Activated B cell treated with CpG ODN at 0.5 μM for 24 hours (primary cell): ENCODE measurements at regions not wholly inside any gene's neighbourhood (a gene's known extent, or its start where the extent isn't known, plus 50 kb on each side); places are given as distances from the start of the nearest gene placed in this dataset.

ENCODE experiments used
- ATAC-seq: fragments of 200-7000 bp; cut with Tn5 transposase; one replicate; pipeline ENCODE4 v1.10.0; 2021; ENCODE audit warnings: low read depth, mild to moderate bottlenecking, moderate library complexity
- CTCF ChIA-PET: fragments of 350-600 bp; sonication (Branson Sonifier 250); formaldehyde crosslinking; loops from one replicate; lab custom pipeline; 2021; ENCODE audit warnings: antibody characterized with exemption; lab: Charles Lee
- POLR2A ChIA-PET: fragments of 350-600 bp; sonication (Branson Sonifier 250); formaldehyde crosslinking; loops from one replicate; lab custom pipeline; 2021; ENCODE audit warnings: antibody characterized with exemption; lab: Charles Lee
- DNase-seq: peaks from one replicate; pipeline ENCODE4 v3.0.0; 2022
- H3K27ac Mint-ChIP-seq: one replicate; pipeline ENCODE4 v1.8.0; 2020; ENCODE audit warnings: mixed read lengths
- H3K27me3 Mint-ChIP-seq: one replicate; pipeline ENCODE4 v1.8.0; 2021; ENCODE audit warnings: mixed read lengths
- H3K36me3 Mint-ChIP-seq: one replicate; pipeline ENCODE4 v1.8.0; 2021; ENCODE audit warnings: low read depth, mixed read lengths
- H3K4me1 Mint-ChIP-seq: one replicate; pipeline ENCODE4 v1.8.0; 2021; ENCODE audit warnings: mixed read lengths
- H3K4me3 Mint-ChIP-seq: one replicate; pipeline ENCODE4 v1.8.0; 2020; ENCODE audit warnings: mild to moderate bottlenecking, mixed read lengths
- H3K9me3 Mint-ChIP-seq: one replicate; pipeline ENCODE4 v1.8.0; 2020; ENCODE audit warnings: mixed read lengths
- intact Hi-C: fragments of 100-400 bp; cut with micrococcal nuclease; formaldehyde crosslinking; loops from one replicate; pipeline ENCODE4 v1.15.1; 2024
- TF ChIP-seq, protein P1 (sequence below): fragments of 200-600 bp; IDR thresholded peaks from one replicate; pipeline ENCODE4 v1.8.0; 2022; ENCODE audit warnings: antibody characterized with exemption, mild to moderate bottlenecking

DNA sequence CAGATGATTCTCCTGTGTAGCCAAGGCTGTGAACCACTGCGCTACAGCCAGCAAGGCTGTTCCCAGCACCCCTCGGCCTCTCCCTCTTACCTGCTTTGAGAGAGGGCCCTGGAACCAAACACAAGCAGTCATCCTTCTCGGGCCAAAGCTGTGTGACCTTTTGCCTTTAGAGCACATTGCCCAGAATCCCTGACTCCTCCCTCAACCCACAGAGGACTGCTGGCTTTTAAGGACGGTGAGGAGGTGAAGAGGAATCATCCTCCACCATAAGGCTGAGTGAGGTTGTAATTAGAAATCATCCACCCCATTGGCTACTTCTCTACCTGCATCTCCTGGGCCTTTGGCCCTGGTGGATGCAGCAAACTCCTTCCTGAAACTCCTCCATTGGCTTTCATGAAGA lies 93.6 kb upstream of the PJA1 start:
- no peaks in the 10 kb centered on the region for H3K36me3 Mint-ChIP-seq
- TF ChIP-seq, protein P1, sequence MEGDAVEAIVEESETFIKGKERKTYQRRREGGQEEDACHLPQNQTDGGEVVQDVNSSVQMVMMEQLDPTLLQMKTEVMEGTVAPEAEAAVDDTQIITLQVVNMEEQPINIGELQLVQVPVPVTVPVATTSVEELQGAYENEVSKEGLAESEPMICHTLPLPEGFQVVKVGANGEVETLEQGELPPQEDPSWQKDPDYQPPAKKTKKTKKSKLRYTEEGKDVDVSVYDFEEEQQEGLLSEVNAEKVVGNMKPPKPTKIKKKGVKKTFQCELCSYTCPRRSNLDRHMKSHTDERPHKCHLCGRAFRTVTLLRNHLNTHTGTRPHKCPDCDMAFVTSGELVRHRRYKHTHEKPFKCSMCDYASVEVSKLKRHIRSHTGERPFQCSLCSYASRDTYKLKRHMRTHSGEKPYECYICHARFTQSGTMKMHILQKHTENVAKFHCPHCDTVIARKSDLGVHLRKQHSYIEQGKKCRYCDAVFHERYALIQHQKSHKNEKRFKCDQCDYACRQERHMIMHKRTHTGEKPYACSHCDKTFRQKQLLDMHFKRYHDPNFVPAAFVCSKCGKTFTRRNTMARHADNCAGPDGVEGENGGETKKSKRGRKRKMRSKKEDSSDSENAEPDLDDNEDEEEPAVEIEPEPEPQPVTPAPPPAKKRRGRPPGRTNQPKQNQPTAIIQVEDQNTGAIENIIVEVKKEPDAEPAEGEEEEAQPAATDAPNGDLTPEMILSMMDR, result no peak
- H3K4me1 Mint-ChIP-seq, result no peaks in the 10 kb centered on the region
- ChIA-PET POLR2A (no interaction called here), CTCF (no interaction called here)
- no peak overlapping the region for H3K4me3 Mint-ChIP-seq
- peaks cover 10% of the 10 kb centered on the region for H3K27me3 Mint-ChIP-seq
- no peaks in the 10 kb centered on the region for H3K9me3 Mint-ChIP-seq
- ATAC-seq, result no peak
- H3K27ac Mint-ChIP-seq, result no peak overlapping the region
- no peak for DNase-seq
- intact Hi-C loops, result no loop called here

DNA sequence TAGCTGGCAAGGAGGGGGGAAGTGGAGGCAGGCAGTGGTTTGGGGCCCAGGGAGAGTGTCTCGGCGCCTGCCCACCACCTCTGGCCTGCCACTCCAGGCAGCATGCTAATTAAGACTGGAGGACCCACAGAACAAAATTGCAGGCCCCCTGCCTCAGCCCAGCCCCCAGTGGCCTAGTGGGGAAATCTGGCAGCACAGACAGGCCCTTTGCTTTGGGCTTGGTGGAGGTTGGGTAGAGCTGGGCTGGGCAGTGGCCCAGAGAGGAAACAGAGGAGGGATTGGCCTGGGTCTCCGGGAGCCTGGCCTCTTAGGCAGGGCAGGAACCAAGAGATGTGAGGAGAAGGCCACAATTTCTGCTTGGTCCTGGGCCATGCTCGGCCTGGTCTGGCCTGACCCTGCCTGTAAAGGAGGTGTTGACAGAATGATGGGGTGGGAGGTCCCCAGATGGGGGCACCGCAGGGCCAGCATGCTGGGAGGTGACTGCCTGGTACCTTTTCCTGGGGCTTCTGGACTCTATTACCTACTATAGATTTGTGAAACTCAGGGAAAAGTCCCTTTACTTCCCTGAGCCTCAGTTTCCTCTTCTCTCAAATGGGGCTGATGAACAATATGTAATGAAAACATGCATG lies 92.4 kb upstream of the PJA1 start:
- Mint-ChIP-seq H3K4me3 (no peak overlapping the region), H3K4me1 (no peaks in the 10 kb centered on the region), H3K27me3 (peaks cover under 1% of the 10 kb centered on the region), H3K27ac (no peak overlapping the region), H3K36me3 (no peaks in the 10 kb centered on the region), H3K9me3 (no peaks in the 10 kb centered on the region)
- CTCF ChIA-PET, result no interaction called here
- intact Hi-C loops, result no loop called here
- POLR2A ChIA-PET, result no interaction called here
- TF ChIP-seq, protein P1, result no peak
- ATAC-seq (no peak), DNase-seq (no peak)

DNA sequence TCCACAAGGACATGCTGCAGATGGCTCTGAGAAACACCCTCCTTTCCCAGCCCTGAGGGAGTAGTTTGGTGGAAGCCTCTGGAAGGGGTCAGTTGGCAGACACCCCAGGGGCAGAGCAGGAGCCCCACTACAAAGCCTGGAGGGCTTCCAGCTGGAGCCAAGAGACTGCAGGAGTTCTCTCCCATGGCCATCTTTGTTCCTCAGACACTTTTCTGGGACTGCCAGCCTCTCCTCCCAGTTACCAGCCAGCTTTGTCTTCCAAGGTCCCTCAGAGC lies 91.0 kb upstream of the PJA1 start:
- Mint-ChIP-seq H3K4me1 (no peaks in the 10 kb centered on the region), H3K9me3 (no peaks in the 10 kb centered on the region), H3K27ac (no peak overlapping the region), H3K27me3 (no peaks in the 10 kb centered on the region), H3K36me3 (no peaks in the 10 kb centered on the region), H3K4me3 (no peak overlapping the region)
- ChIA-PET POLR2A (no interaction called here), CTCF (no interaction called here)
- no peak for ATAC-seq
- intact Hi-C loops, result no loop called here
- DNase-seq, result no peak
- TF ChIP-seq, protein P1, result no peak

DNA sequence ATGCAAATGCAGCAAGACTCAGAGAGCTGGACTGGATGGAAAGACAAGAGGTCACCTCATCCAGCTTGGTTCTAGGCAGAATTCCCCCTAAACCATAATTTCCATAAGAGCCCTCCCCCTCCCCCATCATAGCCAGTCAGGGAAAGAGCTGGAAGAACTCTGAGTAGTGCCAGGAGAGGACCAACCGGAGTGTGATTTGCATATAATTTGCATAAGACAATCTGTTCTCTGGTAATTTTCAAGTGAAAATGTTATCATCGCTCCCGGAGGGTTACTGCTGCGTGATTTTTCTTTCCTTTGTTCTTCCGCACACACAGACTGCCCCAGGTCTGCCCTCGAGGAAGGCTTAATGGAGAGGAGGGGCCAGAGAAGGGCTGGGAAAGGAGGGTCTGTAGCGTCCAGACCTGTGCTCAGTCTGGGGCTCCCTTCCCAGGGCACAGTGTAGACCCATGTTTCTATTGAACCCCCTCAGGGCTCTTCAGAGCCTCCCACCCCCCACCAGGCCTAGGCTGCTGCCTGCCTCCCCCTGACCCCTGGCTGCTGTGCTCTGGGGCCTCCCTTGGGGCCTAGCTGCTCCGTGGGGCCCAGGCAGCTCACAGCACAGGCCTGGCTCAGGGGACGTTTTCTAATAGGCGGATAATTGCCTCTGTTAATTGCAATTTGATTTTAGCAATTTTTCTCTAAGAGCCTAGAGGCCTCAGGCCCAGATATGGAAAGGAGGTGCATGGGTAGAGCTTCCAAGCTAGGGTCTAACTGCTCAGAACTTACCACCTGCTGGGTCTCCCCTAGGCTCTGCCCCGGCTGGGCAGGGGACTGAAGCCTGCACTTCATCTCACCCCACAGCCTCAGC lies 90.4 kb upstream of the PJA1 start:
- no peak for ATAC-seq
- Mint-ChIP-seq H3K4me1 (no peaks in the 10 kb centered on the region), H3K27me3 (no peaks in the 10 kb centered on the region), H3K9me3 (no peaks in the 10 kb centered on the region), H3K36me3 (no peaks in the 10 kb centered on the region), H3K4me3 (no peak overlapping the region), H3K27ac (no peak overlapping the region)
- POLR2A ChIA-PET, result no interaction called here
- TF ChIP-seq, protein P1, result no peak
- CTCF ChIA-PET, result no interaction called here
- DNase-seq, result no peak
- intact Hi-C loops, result no loop called here

DNA sequence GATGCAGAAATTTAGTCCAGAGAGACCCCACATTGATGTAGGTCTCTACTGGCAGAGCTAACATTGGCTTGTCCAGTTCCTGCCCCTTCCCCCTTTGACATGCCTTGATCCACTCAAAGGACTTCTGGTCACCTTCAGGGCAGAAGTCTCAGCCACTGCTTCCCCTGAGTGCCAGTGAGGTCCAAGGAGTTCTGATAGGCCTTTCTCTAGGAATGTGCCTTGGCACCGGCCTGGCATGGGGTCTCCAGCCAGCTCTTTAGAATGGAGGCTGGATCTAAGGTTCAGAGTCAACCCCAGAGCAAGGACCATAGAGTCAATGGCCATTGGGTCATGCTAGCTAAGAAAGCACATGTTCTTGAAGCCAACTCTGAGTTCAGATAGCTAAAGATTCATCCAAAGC lies 88.6 kb upstream of the PJA1 start:
- TF ChIP-seq, protein P1, result no peak
- no peak for ATAC-seq
- CTCF ChIA-PET, result no interaction called here
- Mint-ChIP-seq H3K27ac (no peak overlapping the region), H3K4me1 (no peaks in the 10 kb centered on the region), H3K9me3 (no peaks in the 10 kb centered on the region), H3K27me3 (no peaks in the 10 kb centered on the region), H3K4me3 (no peak overlapping the region), H3K36me3 (no peaks in the 10 kb centered on the region)
- intact Hi-C loops, result no loop called here
- POLR2A ChIA-PET, result no interaction called here
- DNase-seq, result no peak
